ENCODE measurements at regions not wholly inside any gene's neighbourhood (a gene's known extent, or its start where the extent isn't known, plus 50 kb on each side); places are given as distances from the start of the nearest gene placed in this dataset.

DNA sequence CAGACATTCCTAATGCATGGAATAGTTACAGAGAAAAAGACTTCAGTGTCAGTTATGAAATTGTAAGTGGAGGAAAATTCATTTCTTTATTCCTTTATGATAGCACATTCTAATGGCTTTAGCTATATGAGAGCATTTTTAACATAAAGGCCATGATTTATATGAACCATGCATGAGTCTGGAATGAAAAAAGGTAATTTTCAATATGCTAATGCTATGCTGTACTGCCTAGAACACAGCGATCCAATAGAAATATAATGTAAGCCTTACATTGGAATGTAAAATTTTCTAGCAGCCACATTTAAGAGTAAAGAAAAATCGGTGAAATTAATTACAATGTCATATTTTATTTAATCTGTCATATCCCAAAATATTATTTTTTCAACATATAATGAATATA lies 932.0 kb downstream of the C4orf33 start:
- TF ChIP-seq, protein P1, sequence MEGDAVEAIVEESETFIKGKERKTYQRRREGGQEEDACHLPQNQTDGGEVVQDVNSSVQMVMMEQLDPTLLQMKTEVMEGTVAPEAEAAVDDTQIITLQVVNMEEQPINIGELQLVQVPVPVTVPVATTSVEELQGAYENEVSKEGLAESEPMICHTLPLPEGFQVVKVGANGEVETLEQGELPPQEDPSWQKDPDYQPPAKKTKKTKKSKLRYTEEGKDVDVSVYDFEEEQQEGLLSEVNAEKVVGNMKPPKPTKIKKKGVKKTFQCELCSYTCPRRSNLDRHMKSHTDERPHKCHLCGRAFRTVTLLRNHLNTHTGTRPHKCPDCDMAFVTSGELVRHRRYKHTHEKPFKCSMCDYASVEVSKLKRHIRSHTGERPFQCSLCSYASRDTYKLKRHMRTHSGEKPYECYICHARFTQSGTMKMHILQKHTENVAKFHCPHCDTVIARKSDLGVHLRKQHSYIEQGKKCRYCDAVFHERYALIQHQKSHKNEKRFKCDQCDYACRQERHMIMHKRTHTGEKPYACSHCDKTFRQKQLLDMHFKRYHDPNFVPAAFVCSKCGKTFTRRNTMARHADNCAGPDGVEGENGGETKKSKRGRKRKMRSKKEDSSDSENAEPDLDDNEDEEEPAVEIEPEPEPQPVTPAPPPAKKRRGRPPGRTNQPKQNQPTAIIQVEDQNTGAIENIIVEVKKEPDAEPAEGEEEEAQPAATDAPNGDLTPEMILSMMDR (IDR thresholded peaks at IDR 0.05): no peak
- no peak for TF ChIP-seq POLR2A (IDR thresholded peaks at IDR 0.05)
- TF ChIP-seq POLR2AphosphoS5 (IDR thresholded peaks at IDR 0.05): no peak
